ENCODE measurements at regions not wholly inside any gene's neighbourhood (a gene's known extent, or its start where the extent isn't known, plus 50 kb on each side); places are given as distances from the start of the nearest gene placed in this dataset.

- no peak for DNase-seq
These were observed 1075.0 kb downstream of the TTLL7 start for GRCh38 chr1:82923931-82924330.

- DNase-seq, result no peak
These were observed 1077.2 kb downstream of the TTLL7 start for GRCh38 chr1:82921759-82922158.

GRCh38 chr1:82920418-82921248, 1078.3 kb downstream of the TTLL7 start:
- no peak for DNase-seq

- DNase-seq, result no peak
These were observed 1079.1 kb downstream of the TTLL7 start for GRCh38 chr1:82919837-82920236.

GRCh38 chr1:82907313-82907712, 1091.6 kb downstream of the TTLL7 start:
- DNase-seq, result no peak

GRCh38 chr1:82903626-82904025, 1095.3 kb downstream of the TTLL7 start:
- no peak for DNase-seq

- DNase-seq, result no peak
These were observed 1097.4 kb downstream of the TTLL7 start for GRCh38 chr1:82901561-82901960.

- no peak for DNase-seq
These were observed 1097.8 kb downstream of the TTLL7 start for GRCh38 chr1:82901118-82901517.

- no peak for DNase-seq
These were observed 1098.3 kb downstream of the ADGRL2 start for GRCh38 chr1:82899017-82899416.

- DNase-seq, result no peak
These were observed 1096.8 kb downstream of the ADGRL2 start for GRCh38 chr1:82897549-82897948.

GRCh38 chr1:82896036-82896435, 1095.3 kb downstream of the ADGRL2 start:
- no peak for DNase-seq

- DNase-seq, result no peak
These were observed 1093.9 kb downstream of the ADGRL2 start for GRCh38 chr1:82894635-82895034.

GRCh38 chr1:82893712-82894470, 1093.2 kb downstream of the ADGRL2 start:
- no peak for DNase-seq

GRCh38 chr1:82880506-82880905, 1079.8 kb downstream of the ADGRL2 start:
- DNase-seq, result no peak

- DNase-seq, result no peak
These were observed 1079.1 kb downstream of the ADGRL2 start for GRCh38 chr1:82879701-82880305.

GRCh38 chr1:82875170-82875569, 1074.4 kb downstream of the ADGRL2 start:
- DNase-seq, result no peak

- DNase-seq, result no peak
These were observed 1073.3 kb downstream of the ADGRL2 start for GRCh38 chr1:82874041-82874440.

GRCh38 chr1:82870332-82870731, 1069.6 kb downstream of the ADGRL2 start:
- DNase-seq, result no peak

GRCh38 chr1:82867781-82868180, 1067.0 kb downstream of the ADGRL2 start:
- DNase-seq, result no peak

GRCh38 chr1:82861749-82862148, 1061.0 kb downstream of the ADGRL2 start:
- no peak for DNase-seq

GRCh38 chr1:82858031-82858430, 1057.3 kb downstream of the ADGRL2 start:
- no peak for DNase-seq

- no peak for DNase-seq
These were observed 1048.7 kb downstream of the ADGRL2 start for GRCh38 chr1:82849460-82849859.

- no peak for DNase-seq
These were observed 1047.3 kb downstream of the ADGRL2 start for GRCh38 chr1:82848043-82848442.

- DNase-seq, result no peak
These were observed 1045.1 kb downstream of the ADGRL2 start for GRCh38 chr1:82845866-82846265.

Data from CD4-positive, alpha-beta T cell treated with Interleukin-4 for 1 hour (primary cell).